ENCODE measurements at regions not wholly inside any gene's neighbourhood (a gene's known extent, or its start where the extent isn't known, plus 50 kb on each side); places are given as distances from the start of the nearest gene placed in this dataset.

- peak; percentile 58 for TF ChIP-seq CHD7 (IDR thresholded peaks at IDR 0.05; ENCODE audit: insufficient replicate concordance, low read length)
- 0 out of 2 replicates have a peak, but pooled peaks have one; percentile 36 for TF ChIP-seq POU5F1 (IDR thresholded peaks at IDR 0.05; ENCODE audit: low read depth, low read length)
- 0 out of 2 replicates have a peak, but pooled peaks have one; percentile 70 for TF ChIP-seq TCF12 (IDR thresholded peaks at IDR 0.05; ENCODE audit: low read depth, low read length)
- no peak for TF ChIP-seq SRF (IDR thresholded peaks at IDR 0.05; ENCODE audit: low read depth, low read length)
- TF ChIP-seq TEAD4 (IDR thresholded peaks at IDR 0.05; ENCODE audit: low read depth, low read length): peak; percentile 56; the same call in 1 of the 2 replicates
- 0 out of 4 replicates have a peak, but pooled peaks of 1 of the 2 experiments have one; percentile 5 for TF ChIP-seq RAD21 (IDR thresholded peaks at IDR 0.05 in 1 of 2, conservative IDR thresholded peaks at IDR 0.05 in 1 of 2; ENCODE audit: low read depth in 2 of 2, low read length in 2 of 2)
- no peak for TF ChIP-seq TAF1 (IDR thresholded peaks at IDR 0.05; ENCODE audit: low read depth, low read length)
- no peak for TF ChIP-seq SIRT6 (IDR thresholded peaks at IDR 0.05; ENCODE audit: low read length)
- no peak for TF ChIP-seq CEBPB (IDR thresholded peaks at IDR 0.05; ENCODE audit: low read depth, low read length)
- 0 out of 2 replicates have a peak, but pooled peaks have one; percentile 31 for TF ChIP-seq CHD2 (IDR thresholded peaks at IDR 0.05; ENCODE audit: low read length)
- peak; percentile 36; the same call in 1 of the 2 replicates for TF ChIP-seq MAFK (IDR thresholded peaks at IDR 0.05; ENCODE audit: low read depth, low read length)
- 0 out of 2 replicates have a peak, but pooled peaks have one; percentile 26 for TF ChIP-seq SP1 (IDR thresholded peaks at IDR 0.05; ENCODE audit: low read depth, low read length)
Measured at GRCh38 chr3:19074257-19074900, 73.9 kb upstream of the KCNH8 start (continued).

All from H1 (cell line).